ENCODE measurements at regions not wholly inside any gene's neighbourhood (a gene's known extent, or its start where the extent isn't known, plus 50 kb on each side); places are given as distances from the start of the nearest gene placed in this dataset.
A peak's percentile ranks its signal among the peaks of the same experiment; 100 is the strongest.

DNA sequence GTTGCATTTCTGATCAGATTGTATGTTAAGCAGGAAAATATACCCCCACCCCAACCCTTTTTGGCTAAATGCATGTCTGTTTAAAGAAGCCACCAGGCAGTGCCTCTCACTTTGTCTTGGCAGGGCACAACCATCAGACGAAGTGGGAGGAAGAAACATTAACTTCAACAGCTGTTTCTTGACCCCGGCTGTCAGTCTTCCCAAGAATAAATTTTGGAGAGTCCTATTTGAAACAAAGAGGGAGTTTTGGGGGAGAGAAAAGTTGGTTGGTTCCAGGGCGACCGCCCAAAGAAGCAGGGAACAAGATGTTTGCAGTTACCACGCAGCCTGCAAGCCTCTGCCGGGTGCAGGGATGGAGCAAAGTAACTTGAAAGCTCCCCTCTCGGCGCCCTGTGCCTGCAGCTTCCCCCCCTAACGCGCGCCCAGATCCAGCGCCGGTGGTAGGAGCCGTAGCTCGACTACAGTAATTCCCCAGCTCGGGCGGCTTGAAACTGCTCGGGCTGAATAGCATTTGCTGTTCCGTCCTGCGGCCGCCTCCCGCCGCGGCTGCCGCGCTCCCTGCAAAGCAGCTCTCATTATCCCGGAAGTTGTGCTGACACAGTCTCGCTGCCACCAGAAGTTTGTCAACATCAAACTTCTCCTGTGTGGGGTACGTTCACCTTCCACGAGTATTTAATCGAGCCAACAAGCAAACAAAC lies 100.7 kb upstream of the SSBP2 start:
- Mint-ChIP-seq H3K4me1 (peaks cover 25% of the 10 kb centered on the region), H3K4me3 (peak overlapping the region; percentile 85), H3K27me3 (peaks cover 2% of the 10 kb centered on the region), H3K9me3 (no peaks in the 10 kb centered on the region), H3K36me3 (no peaks in the 10 kb centered on the region), H3K27ac (peak overlapping the region; percentile 86)
- peak; percentile 95 for ATAC-seq (ENCODE audit: low read depth)
- peak; percentile 78 to 82 for DNase-seq (ENCODE audit: low spot score in 2 of 2)

DNA sequence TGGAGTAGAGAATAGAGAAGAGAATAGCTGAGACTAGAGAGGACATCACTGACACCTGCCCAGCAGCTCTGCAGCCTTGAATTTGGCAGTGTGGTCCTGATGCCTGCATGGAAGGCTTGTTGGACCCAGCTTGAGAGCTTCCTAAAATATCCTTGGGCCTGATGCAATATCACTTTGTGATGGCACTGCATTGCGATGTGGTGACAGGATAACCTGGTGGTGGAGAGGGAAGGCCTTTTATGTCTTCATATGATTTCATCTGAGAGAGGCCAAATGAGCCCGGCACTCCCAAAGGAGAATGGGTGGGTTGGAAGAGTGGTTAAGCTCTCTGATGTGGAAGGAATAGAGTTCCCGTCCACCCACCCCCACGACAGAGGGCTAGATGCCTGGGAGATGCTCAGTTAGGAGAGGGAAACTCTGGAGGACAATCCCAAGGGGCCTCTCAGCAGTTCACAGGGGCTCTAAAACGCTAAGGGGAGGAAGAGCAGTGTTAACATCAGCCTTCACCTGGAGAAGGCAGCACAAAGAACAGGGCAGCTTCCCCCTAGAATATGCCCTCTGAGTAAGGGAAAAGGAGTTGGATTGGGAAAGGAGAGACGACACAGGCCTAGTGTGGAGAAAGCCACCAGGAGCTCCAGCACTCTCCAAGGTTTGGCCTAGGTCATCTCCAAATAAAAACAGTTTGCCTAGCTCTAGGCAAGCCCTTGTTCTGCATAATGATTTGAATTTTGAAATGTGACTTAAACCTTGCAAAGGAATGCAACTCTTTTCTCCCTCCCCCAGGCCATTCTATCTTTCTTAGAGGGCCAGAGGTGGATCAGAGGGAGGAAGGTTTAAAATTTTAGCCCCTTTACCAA lies 99.8 kb upstream of the SSBP2 start:
- H3K9me3 Mint-ChIP-seq: no peaks in the 10 kb centered on the region

DNA sequence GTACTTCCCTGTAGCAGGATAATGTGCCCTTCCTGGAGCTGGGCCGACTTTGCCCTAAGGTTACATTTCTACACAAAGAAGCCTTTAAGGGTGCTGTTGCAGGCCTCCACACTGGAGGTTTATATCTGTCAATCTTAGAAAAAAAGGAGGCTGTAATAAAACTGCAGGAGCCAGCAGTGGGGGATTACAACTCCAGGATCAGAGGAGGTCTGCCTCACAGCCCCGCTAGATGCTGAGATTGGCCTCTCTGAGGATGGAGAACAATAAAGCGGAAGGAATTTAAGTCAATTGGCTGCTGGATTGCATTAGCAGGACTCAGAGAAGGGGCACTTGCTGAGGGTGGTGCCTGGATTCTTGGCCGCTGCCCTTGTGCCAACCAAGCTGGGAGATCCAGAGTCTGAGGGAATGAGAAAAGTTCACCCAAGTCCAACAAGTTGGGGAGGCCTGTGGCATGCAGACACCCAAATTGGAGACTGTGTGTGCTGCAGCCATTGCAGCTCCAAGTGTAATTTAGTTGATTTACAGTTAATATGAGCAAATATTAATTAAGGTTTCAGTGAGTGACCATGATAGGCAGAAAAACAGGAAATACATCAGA lies 99.0 kb upstream of the SSBP2 start:
- peaks cover 2% of the 10 kb centered on the region for H3K27me3 Mint-ChIP-seq
- no peaks in the 10 kb centered on the region for H3K9me3 Mint-ChIP-seq
- peaks cover 23% of the 10 kb centered on the region for H3K4me1 Mint-ChIP-seq
- no peaks in the 10 kb centered on the region for H3K36me3 Mint-ChIP-seq
- H3K27ac Mint-ChIP-seq: no peak overlapping the region
- no peak for DNase-seq (ENCODE audit: low spot score in 2 of 2)
- H3K4me3 Mint-ChIP-seq: peak overlapping the region; percentile 58
- ATAC-seq (ENCODE audit: low read depth): no peak

More for the DNA sequence above, 99.8 kb upstream of the SSBP2 start:
- Mint-ChIP-seq H3K36me3 (no peaks in the 10 kb centered on the region), H3K4me1 (peaks cover 25% of the 10 kb centered on the region), H3K27ac (no peak overlapping the region), H3K4me3 (peak overlapping the region; percentile 85), H3K27me3 (peaks cover 2% of the 10 kb centered on the region)
- DNase-seq (ENCODE audit: low spot score in 2 of 2): no peak
- no peak for ATAC-seq (ENCODE audit: low read depth)

DNA sequence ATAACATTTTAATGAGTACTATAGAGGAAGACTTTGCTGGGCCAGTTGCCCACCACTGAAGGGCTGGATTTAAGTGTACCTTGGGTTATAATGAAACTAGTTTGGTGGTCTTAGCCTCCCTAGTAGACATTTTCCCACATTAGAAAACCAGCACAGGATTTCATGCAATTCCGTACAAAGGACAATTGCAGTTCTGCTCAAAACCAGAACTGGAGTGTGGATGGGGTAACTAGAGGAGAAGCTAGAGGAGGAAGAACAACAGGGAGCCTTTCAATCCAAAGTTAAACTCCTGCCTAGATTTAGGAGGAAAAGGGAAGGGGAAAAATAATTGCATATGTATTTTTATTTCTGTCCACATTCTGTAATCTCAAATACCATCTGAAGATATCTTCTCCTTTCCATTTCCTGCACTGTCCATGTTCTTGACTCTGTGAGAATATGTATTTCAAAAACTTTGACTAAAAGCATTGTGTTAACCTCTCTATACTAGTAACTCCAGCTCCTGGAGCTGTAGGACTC lies 97.5 kb upstream of the SSBP2 start:
- Mint-ChIP-seq H3K27me3 (peaks cover 2% of the 10 kb centered on the region), H3K4me1 (peaks cover 20% of the 10 kb centered on the region), H3K9me3 (no peaks in the 10 kb centered on the region), H3K4me3 (no peak overlapping the region), H3K36me3 (no peaks in the 10 kb centered on the region), H3K27ac (no peak overlapping the region)
- no peak for ATAC-seq (ENCODE audit: low read depth)
- DNase-seq (ENCODE audit: low spot score in 2 of 2): no peak

DNA sequence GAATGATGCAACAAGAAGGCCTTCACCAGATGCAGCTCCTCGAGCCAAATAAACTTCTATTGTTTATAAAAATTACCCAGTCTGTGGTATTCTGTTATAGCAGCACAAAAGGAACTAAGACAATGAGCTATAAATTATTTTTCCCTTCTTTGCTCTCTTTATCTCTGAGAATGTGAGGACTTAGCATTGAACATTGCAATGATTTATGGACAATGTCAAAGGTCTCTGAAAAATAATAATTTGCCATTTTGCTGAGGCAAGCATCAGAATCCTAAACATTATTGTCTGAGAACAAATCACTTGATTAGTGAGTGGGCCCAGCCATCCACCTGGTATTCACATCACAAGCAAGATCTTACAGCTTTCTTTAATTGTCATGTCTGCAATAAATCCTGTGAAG lies 95.4 kb upstream of the SSBP2 start:
- H3K27me3 Mint-ChIP-seq: peaks cover 2% of the 10 kb centered on the region
- ATAC-seq (ENCODE audit: low read depth) (no peak), DNase-seq (ENCODE audit: low spot score in 2 of 2) (no peak)
- H3K4me3 Mint-ChIP-seq: no peak overlapping the region
- no peaks in the 10 kb centered on the region for H3K36me3 Mint-ChIP-seq
- no peaks in the 10 kb centered on the region for H3K9me3 Mint-ChIP-seq
- peaks cover 11% of the 10 kb centered on the region for H3K4me1 Mint-ChIP-seq
- no peak overlapping the region for H3K27ac Mint-ChIP-seq

DNA sequence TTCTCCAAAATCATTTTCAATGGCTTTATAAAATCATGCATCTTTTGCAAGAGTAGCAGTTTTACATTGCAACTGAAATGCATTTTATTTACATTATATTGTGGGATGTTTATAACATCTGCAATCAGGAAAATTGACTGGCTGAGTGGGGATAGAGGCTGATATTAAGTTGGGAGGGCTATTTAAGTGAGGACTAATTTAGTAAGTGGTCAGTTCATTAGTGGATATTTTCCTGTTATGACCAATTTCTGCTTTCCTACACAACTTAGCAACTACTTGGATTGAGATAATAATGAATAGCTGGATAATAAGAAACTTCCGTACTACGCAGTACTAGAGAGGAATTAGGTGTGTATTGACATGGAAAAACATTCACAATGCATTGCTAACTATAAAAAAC lies 92.9 kb upstream of the SSBP2 start:
- no peak overlapping the region for H3K27ac Mint-ChIP-seq
- H3K9me3 Mint-ChIP-seq: no peaks in the 10 kb centered on the region
- H3K4me3 Mint-ChIP-seq: no peak overlapping the region
- no peaks in the 10 kb centered on the region for H3K27me3 Mint-ChIP-seq
- H3K4me1 Mint-ChIP-seq: peaks cover 1% of the 10 kb centered on the region
- DNase-seq (ENCODE audit: low spot score in 2 of 2) (no peak), ATAC-seq (ENCODE audit: low read depth) (no peak)
- no peaks in the 10 kb centered on the region for H3K36me3 Mint-ChIP-seq

DNA sequence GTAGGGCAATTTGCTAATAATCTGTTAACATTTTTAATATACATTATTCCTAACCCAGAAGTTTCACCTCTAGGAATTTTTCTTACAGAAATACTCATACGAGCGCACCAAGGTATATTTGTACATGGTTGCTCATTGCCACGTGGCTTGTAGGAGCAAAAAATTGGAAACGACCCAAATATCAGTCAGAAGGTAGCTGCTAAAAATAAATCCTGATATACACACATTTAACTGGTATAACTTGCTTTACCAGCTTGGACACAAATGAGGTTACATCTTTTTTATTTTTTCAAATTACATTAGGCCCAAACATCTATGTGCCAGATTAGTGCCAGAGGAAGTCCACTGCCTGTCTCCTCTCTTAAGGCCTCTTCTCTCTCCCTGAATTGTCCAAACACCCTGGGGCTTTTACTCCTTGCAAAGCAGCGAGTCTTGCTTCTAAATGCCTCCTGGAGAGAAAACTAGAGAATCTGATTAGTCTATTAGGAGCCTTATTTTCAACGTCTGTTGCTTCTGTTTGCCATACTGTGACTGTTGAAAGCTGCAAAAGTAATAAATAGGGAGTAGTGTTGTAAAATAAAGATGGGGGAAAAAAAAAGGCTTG lies 92.0 kb upstream of the SSBP2 start:
- peaks cover 7% of the 10 kb centered on the region for H3K4me1 Mint-ChIP-seq
- H3K27me3 Mint-ChIP-seq: no peaks in the 10 kb centered on the region
- no peaks in the 10 kb centered on the region for H3K9me3 Mint-ChIP-seq
- DNase-seq (ENCODE audit: low spot score in 2 of 2) (no peak), ATAC-seq (ENCODE audit: low read depth) (no peak)
- no peak overlapping the region for H3K27ac Mint-ChIP-seq
- no peak overlapping the region for H3K4me3 Mint-ChIP-seq
- H3K36me3 Mint-ChIP-seq: no peaks in the 10 kb centered on the region

DNA sequence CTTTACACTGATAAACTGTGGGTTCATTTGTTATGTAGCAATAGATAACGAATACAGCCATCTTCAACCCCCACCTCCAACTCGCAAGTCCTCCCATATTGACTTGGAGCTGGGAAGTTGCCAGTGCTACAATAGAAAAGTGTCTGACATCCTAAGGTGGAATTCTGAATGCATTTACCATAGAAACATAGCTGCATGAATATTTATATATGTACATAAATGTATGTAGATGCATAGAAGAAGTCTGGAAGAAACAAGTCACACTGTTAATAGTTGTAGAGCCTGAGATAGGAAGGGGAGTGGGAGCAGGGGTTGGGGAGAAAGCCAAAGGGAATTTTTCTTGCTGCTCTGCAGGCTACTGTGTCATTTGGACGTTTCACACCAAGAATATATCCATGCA lies 88.1 kb upstream of the SSBP2 start:
- H3K4me1 Mint-ChIP-seq: peaks cover 7% of the 10 kb centered on the region
- DNase-seq (ENCODE audit: low spot score in 2 of 2) (no peak), ATAC-seq (ENCODE audit: low read depth) (no peak)
- no peak overlapping the region for H3K4me3 Mint-ChIP-seq
- H3K27ac Mint-ChIP-seq: no peak overlapping the region
- H3K36me3 Mint-ChIP-seq: no peaks in the 10 kb centered on the region
- no peaks in the 10 kb centered on the region for H3K9me3 Mint-ChIP-seq
- peaks cover under 1% of the 10 kb centered on the region for H3K27me3 Mint-ChIP-seq

DNA sequence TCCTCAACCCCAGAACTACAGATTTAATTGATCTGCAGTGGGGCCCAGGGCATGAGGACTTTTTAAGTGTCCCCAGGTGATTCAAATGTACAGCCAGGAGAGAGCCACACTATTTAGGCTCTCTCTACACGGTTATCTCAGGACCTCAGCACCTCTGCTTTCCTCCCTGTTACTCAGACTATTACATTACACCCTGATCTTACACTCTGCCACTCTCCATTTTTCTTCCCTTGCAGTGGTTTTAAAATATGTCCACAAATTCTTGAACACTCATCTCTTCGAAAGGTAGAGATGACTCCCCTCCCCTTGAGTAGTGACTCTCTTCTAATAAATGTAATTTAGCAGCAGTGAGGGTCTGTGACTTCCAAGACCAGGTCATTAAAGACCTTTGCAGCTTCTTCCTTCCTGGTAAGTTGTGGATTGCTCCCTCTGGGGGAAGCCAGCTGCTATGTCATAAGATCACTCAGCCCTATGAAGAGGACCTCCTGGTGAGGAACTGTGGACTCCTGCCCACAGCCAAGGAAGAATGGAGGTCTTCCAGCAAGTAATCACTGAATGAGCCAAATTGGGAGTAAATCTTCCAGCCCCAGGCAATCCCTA lies 87.5 kb upstream of the SSBP2 start:
- no peak for DNase-seq (ENCODE audit: low spot score in 2 of 2)
- no peaks in the 10 kb centered on the region for H3K9me3 Mint-ChIP-seq
- H3K27me3 Mint-ChIP-seq: peaks cover 3% of the 10 kb centered on the region
- ATAC-seq (ENCODE audit: low read depth): peak; percentile 69
- no peak overlapping the region for H3K27ac Mint-ChIP-seq
- peaks cover 7% of the 10 kb centered on the region for H3K4me1 Mint-ChIP-seq
- H3K4me3 Mint-ChIP-seq: no peak overlapping the region
- peaks cover 2% of the 10 kb centered on the region for H3K36me3 Mint-ChIP-seq

DNA sequence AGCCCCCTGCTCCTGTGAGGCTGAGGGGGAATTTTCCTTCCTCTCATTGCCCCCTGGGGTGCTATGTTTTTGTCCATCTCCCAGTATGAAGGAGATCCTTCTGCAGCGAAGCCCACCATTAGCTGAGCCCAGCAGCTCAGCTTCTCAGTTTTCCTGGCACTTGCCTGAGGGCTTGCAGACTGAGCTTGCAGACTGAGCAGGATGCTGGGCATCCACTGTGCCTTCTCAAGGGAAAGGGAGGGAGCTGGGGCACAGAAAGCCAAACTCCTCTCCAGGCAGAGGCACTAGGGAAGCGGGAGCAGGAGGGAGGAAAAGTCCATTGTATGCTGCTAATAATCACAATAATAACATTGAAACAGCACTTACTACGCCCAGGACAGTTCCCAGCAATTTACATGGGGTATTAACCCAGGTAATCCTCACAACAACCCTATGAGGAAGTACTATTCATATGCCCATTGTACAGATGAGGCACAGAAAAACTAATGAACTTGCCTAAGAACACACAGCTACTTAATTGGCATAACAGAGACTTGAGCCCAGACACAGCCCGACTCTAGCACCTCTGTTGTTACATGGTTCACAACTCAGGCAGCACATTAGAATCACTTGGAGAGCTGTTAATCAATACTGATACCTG lies 86.9 kb upstream of the SSBP2 start:
- Mint-ChIP-seq H3K27ac (no peak overlapping the region), H3K36me3 (peaks cover 2% of the 10 kb centered on the region), H3K27me3 (peaks cover 3% of the 10 kb centered on the region), H3K4me3 (no peak overlapping the region), H3K9me3 (no peaks in the 10 kb centered on the region), H3K4me1 (peaks cover 7% of the 10 kb centered on the region)
- DNase-seq (ENCODE audit: low spot score in 2 of 2): no peak
- ATAC-seq (ENCODE audit: low read depth): no peak

DNA sequence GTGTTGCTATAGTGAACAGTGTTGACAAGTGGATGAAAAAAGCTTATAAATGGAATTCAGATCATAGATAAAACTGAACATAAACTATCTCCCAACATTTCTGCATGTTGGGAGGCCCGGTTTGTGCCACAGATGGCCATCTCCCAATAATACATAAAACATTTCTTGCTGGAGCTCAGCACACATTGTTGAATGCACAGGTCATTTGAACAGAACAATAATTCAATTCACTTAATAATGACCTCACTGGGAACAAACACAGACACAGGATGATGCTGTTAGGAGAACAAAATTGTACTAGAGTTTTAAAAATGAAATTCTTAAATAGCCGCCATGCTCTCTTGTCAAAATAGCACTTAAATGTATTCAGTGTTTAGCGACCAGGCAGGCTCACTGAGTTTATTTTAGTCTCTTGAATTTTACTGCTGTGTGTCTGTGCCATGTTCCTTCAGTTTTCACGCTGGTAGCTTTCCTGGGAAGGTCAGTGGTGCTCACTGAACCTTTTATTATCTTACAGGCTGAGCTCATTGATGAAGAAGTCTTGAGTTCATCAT lies 85.0 kb upstream of the SSBP2 start:
- Mint-ChIP-seq H3K36me3 (peaks cover 2% of the 10 kb centered on the region), H3K27me3 (peaks cover 3% of the 10 kb centered on the region), H3K4me3 (no peak overlapping the region), H3K4me1 (peaks cover 7% of the 10 kb centered on the region), H3K9me3 (no peaks in the 10 kb centered on the region), H3K27ac (no peak overlapping the region)
- ATAC-seq (ENCODE audit: low read depth): no peak
- no peak for DNase-seq (ENCODE audit: low spot score in 2 of 2)

DNA sequence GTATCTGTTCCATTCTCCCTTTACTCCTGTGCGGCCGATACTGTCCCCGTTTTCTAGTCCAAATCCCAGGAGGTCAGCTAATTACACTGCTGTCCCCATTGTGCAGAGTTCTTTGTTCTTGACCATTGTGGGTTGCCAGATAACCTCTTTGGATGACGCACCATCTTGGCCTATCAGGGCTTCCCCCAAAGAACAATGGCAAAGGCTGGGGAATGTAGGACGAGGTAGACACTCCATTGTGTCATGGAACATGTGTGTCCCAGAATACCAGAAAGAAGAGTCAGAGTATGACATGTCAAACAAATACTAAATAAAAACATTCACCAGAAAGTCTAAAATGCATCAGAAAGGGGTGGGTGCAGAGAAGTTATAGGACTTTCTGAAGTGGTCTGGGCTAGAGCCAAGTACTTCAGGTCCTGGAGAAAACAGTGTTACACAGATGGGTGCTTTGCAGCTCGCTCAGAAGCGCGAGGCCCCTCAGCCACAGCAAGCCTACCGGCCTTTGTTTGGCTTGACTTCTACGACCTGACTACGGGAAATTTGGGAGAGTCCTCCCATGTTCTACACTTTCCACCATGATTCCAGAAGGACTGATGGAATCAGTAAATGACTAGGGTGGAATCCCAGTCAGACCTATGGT lies 83.2 kb upstream of the SSBP2 start:
- DNase-seq (ENCODE audit: low spot score in 2 of 2) (no peak), ATAC-seq (ENCODE audit: low read depth) (no peak)
- Mint-ChIP-seq H3K27ac (no peak overlapping the region), H3K4me3 (no peak overlapping the region), H3K9me3 (no peaks in the 10 kb centered on the region), H3K4me1 (peaks cover 7% of the 10 kb centered on the region), H3K27me3 (peaks cover 3% of the 10 kb centered on the region), H3K36me3 (peaks cover 2% of the 10 kb centered on the region)

DNA sequence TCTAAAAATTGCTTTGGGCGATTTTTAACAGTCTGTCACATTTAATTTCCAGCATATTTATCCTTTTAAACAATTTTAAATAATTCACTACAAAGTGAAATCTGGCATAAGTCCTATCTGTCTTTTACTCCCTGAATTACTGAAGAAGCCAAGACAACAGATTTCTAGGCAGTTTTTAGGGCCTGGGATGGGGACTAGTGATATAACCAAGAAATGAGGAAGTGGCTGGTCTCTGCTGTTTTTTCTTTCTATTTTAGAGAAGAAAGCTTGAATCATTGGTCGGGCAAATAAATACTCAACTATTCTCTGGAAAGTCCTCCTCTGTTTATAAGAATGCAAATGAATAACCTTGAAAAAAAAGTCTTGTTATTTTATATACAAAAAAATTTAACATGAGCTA lies 79.7 kb upstream of the SSBP2 start:
- DNase-seq (ENCODE audit: low spot score in 2 of 2): no peak
- H3K27me3 Mint-ChIP-seq: peaks cover 3% of the 10 kb centered on the region
- no peak overlapping the region for H3K4me3 Mint-ChIP-seq
- H3K36me3 Mint-ChIP-seq: peaks cover 2% of the 10 kb centered on the region
- peak; percentile 52 for ATAC-seq (ENCODE audit: low read depth)
- H3K9me3 Mint-ChIP-seq: no peaks in the 10 kb centered on the region
- H3K4me1 Mint-ChIP-seq: no peaks in the 10 kb centered on the region
- H3K27ac Mint-ChIP-seq: no peak overlapping the region
